H1 (cell line): ENCODE measurements at regions not wholly inside any gene's neighbourhood (a gene's known extent, or its start where the extent isn't known, plus 50 kb on each side); places are given as distances from the start of the nearest gene placed in this dataset.

Experiments used
- CTCF ChIA-PET: fragments of 300-600 bp; sonication (Branson Sonifier 250); formaldehyde crosslinking; loops from one replicate; lab custom pipeline; 2021; ENCODE audit not compliant: partially characterized antibody; lab: Charles Lee
- POLR2A ChIA-PET: fragments of 300-600 bp; sonication (Branson Sonifier 250); formaldehyde crosslinking; loops from one replicate; lab custom pipeline; 2021; ENCODE audit warnings: inconsistent platforms; ENCODE audit not compliant: partially characterized antibody; lab: Charles Lee
- DNase-seq, 2 experiments: peaks; one replicate each; pipeline versions ENCODE4 v3.0.0 to v3.0.0-alpha.2; 2010 to 2022; ENCODE audit warnings: low spot score in 2 of 2, low read depth in 1 of 2, mixed read lengths in 1 of 2
- FAIRE-seq: peaks from 2 replicates; lab custom pipeline; 2011; peaks lifted over from hg19 to GRCh38; lab: Jason Lieb, UNC
- H2AFZ ChIP-seq: 2 replicates; pipeline ENCODE4 v1.8.1; 2012; ENCODE audit warnings: low read length, inconsistent platforms
- H2AK5ac ChIP-seq: 2 replicates; pipeline ENCODE4 v1.6.1; 2013; ENCODE audit warnings: low read depth, low read length
- H2BK120ac ChIP-seq: replicated peaks from 2 replicates; pipeline ENCODE3; 2013; ENCODE audit warnings: low read depth, low read length, inconsistent platforms
- H2BK12ac ChIP-seq: 2 replicates; pipeline ENCODE4 v1.6.1; 2013; ENCODE audit warnings: low read depth, low read length
- H2BK15ac ChIP-seq: 2 replicates; pipeline ENCODE4 v1.6.1; 2013; ENCODE audit warnings: low read length
- H2BK20ac ChIP-seq: 2 replicates; pipeline ENCODE4 v1.6.1; 2013; ENCODE audit warnings: low read length
- H2BK5ac ChIP-seq: 2 replicates; pipeline ENCODE4 v1.6.1; 2013; ENCODE audit warnings: low read depth, low read length
- H3K14ac ChIP-seq: 2 replicates; pipeline ENCODE4 v1.6.1; 2013; ENCODE audit warnings: inconsistent platforms; ENCODE audit not compliant: insufficient read length
- H3K18ac ChIP-seq: 2 replicates; pipeline ENCODE4 v1.6.1; 2013; ENCODE audit warnings: low read length; ENCODE audit errors: extremely low read depth
- H3K23ac ChIP-seq: 2 replicates; pipeline ENCODE4 v1.6.1; 2013; ENCODE audit warnings: inconsistent platforms; ENCODE audit not compliant: insufficient read length
- H3K23me2 ChIP-seq: 2 replicates; pipeline ENCODE4 v1.6.1; 2013; ENCODE audit warnings: low read depth, low read length
- H3K27ac ChIP-seq: 2 replicates; pipeline ENCODE4 v1.6.1; 2011; ENCODE audit warnings: low read depth, low read length, inconsistent platforms
- H3K27me3 ChIP-seq, 4 experiments: replicated peaks in 1 of 4; 1 replicate in 1 of 4; 2 replicates in 3 of 4; pipeline versions ENCODE4 v1.6.1 to v1.8.1; 2011 to 2013; ENCODE audit warnings: low read length in 3 of 4, mild to moderate bottlenecking in 3 of 4, inconsistent platforms in 2 of 4, mixed read lengths in 2 of 4, moderate library complexity in 1 of 4; ENCODE audit not compliant: control insufficient read depth in 3 of 4, insufficient read depth in 3 of 4; ENCODE audit errors: extremely low read depth in 1 of 4
- H3K36me3 ChIP-seq, 4 experiments: 2 replicates each; pipeline versions ENCODE4 v1.6.1 to v1.8.1; 2011 to 2013; ENCODE audit warnings: mild to moderate bottlenecking in 4 of 4, low read length in 3 of 4, moderate library complexity in 2 of 4, control low read depth in 1 of 4, inconsistent platforms in 1 of 4; ENCODE audit not compliant: insufficient read depth in 4 of 4, control insufficient read depth in 2 of 4
- H3K4ac ChIP-seq: replicated peaks from 2 replicates; pipeline ENCODE3; 2013; ENCODE audit warnings: low read length, low read depth, mixed read lengths, inconsistent platforms; ENCODE audit not compliant: insufficient read length
- H3K4me1 ChIP-seq, 4 experiments: replicated peaks in 1 of 4; 1 replicate in 1 of 4; 2 replicates in 3 of 4; pipeline versions ENCODE4 v1.6.1 to v1.8.1; 2011 to 2013; ENCODE audit warnings: low read length in 3 of 4, inconsistent platforms in 2 of 4, mixed read lengths in 1 of 4; ENCODE audit not compliant: insufficient read depth in 4 of 4, control insufficient read depth in 3 of 4
- H3K4me2 ChIP-seq, 2 experiments: 2 replicates each; pipeline versions ENCODE4 v1.6.1 to v1.8.1; 2011 to 2013; ENCODE audit warnings: low read depth in 2 of 2, low read length in 2 of 2, control low read depth in 1 of 2, inconsistent platforms in 1 of 2, mild to moderate bottlenecking in 1 of 2; ENCODE audit not compliant: insufficient read depth in 1 of 2
- H3K4me3 ChIP-seq, 4 experiments: fragments of 200-600, 300-600 bp in 1 of 4; sonication (generic), shearing (Covaris generic), sonication (Bioruptor Twin) in 1 of 4; 2 replicates each; pipeline versions ENCODE4 v1.5.1 to v1.8.1; 2011 to 2016; ENCODE audit warnings: low read length in 4 of 4, low read depth in 3 of 4, control low read depth in 2 of 4, inconsistent platforms in 2 of 4, mild to moderate bottlenecking in 2 of 4, mixed read lengths in 1 of 4, moderate library complexity in 1 of 4; ENCODE audit not compliant: insufficient read depth in 2 of 4; ENCODE audit errors: extremely low read depth in 1 of 4
- H3K56ac ChIP-seq: replicated peaks from 2 replicates; pipeline ENCODE3; 2013; ENCODE audit warnings: low read depth, mild to moderate bottlenecking, mixed read lengths, low read length, inconsistent platforms; ENCODE audit not compliant: insufficient read length
- H3K79me1 ChIP-seq: 2 replicates; pipeline ENCODE4 v1.6.1; 2013; ENCODE audit warnings: low read depth, low read length, control low read depth
- H3K79me2 ChIP-seq, 2 experiments: 2 replicates each; pipeline versions ENCODE4 v1.6.1 to v1.8.1; 2012 to 2013; ENCODE audit warnings: low read length in 2 of 2, mild to moderate bottlenecking in 2 of 2, inconsistent platforms in 1 of 2; ENCODE audit not compliant: insufficient read depth in 2 of 2, control insufficient read depth in 1 of 2
- H3K9ac ChIP-seq, 4 experiments: replicated peaks in 1 of 4; 1 replicate in 1 of 4; 2 replicates in 3 of 4; pipeline versions ENCODE4 v1.6.1 to v1.8.1; 2011 to 2013; ENCODE audit warnings: low read depth in 3 of 4, low read length in 3 of 4, control low read depth in 2 of 4, mild to moderate bottlenecking in 2 of 4, moderate library complexity in 2 of 4, inconsistent platforms in 1 of 4; ENCODE audit errors: extremely low read depth in 1 of 4
- H3K9me3 ChIP-seq, 2 experiments: 2 replicates each; pipeline versions ENCODE4 v1.6.1 to v1.8.1; 2012 to 2013; ENCODE audit warnings: mild to moderate bottlenecking in 2 of 2, moderate library complexity in 2 of 2, control low read depth in 1 of 2, inconsistent platforms in 1 of 2, low read depth in 1 of 2, low read length in 1 of 2, mixed read lengths in 1 of 2; ENCODE audit not compliant: insufficient read depth in 2 of 2
- H4K20me1 ChIP-seq, 2 experiments: replicated peaks in 1 of 2; 2 replicates each; pipeline versions ENCODE3 to v1.8.1; 2011 to 2013; ENCODE audit warnings: inconsistent platforms in 2 of 2, low read length in 2 of 2, mild to moderate bottlenecking in 1 of 2; ENCODE audit not compliant: insufficient read depth in 2 of 2, control insufficient read depth in 1 of 2
- H4K5ac ChIP-seq: 2 replicates; pipeline ENCODE4 v1.6.1; 2013; ENCODE audit warnings: low read length, low read depth, mixed read lengths, inconsistent platforms; ENCODE audit not compliant: insufficient read length
- H4K8ac ChIP-seq: 2 replicates; pipeline ENCODE4 v1.8.0; 2013; ENCODE audit warnings: mild to moderate bottlenecking, moderate library complexity, low read length, inconsistent platforms; ENCODE audit not compliant: insufficient read depth; ENCODE audit errors: extremely low read depth
- H4K91ac ChIP-seq: replicated peaks from 2 replicates; pipeline ENCODE3; 2013; ENCODE audit warnings: low read length, mixed read lengths, inconsistent platforms; ENCODE audit not compliant: insufficient read length
- BCL11A ChIP-seq, 2 experiments: IDR thresholded peaks; one replicate each; pipeline ENCODE4 v1.6.1; 2011; ENCODE audit warnings: low read depth in 2 of 2, low read length in 2 of 2, mild to moderate bottlenecking in 2 of 2
- CEBPB ChIP-seq: IDR thresholded peaks from 2 replicates; pipeline ENCODE4 v1.6.1; 2012; ENCODE audit warnings: low read depth, low read length
- FOSL1 ChIP-seq: IDR thresholded peaks from 2 replicates; pipeline ENCODE4 v1.6.1; 2011; ENCODE audit warnings: mild to moderate bottlenecking, low read depth, low read length, moderate library complexity; ENCODE audit not compliant: insufficient read depth
- HDAC6 ChIP-seq: IDR thresholded peaks from one replicate; pipeline ENCODE4 v1.7.1; 2012; ENCODE audit warnings: low read depth, mild to moderate bottlenecking, inconsistent platforms, low read length, moderate library complexity
- PHF8 ChIP-seq: fragments of 200-600 bp; sonication (generic); conservative IDR thresholded peaks from 2 replicates; pipeline ENCODE4 v1.7.1; 2012; ENCODE audit warnings: low read depth, mild to moderate bottlenecking, inconsistent platforms, low read length, moderate library complexity
- POLR2A ChIP-seq, 2 experiments: IDR thresholded peaks; 1 replicate in 1 of 2; 2 replicates in 1 of 2; pipeline ENCODE4 v1.6.1; 2011; ENCODE audit warnings: low read depth in 2 of 2, low read length in 2 of 2, mild to moderate bottlenecking in 2 of 2; ENCODE audit errors: control extremely low read depth in 1 of 2
- POLR2AphosphoS5 ChIP-seq: IDR thresholded peaks from 2 replicates; pipeline ENCODE4 v1.6.1; 2011; ENCODE audit warnings: low read depth, low read length
- RNF2 ChIP-seq: fragments of 200-900, 300-1000 bp; sonication (generic); IDR thresholded peaks from 2 replicates; pipeline ENCODE4 v1.7.1; 2016; ENCODE audit warnings: borderline replicate concordance, low read depth, mild to moderate bottlenecking, antibody characterized with exemption, low read length; ENCODE audit not compliant: poor library complexity, severe bottlenecking; ENCODE audit errors: missing control alignments
- SUZ12 ChIP-seq: fragments of 200-600 bp; sonication (generic); IDR thresholded peaks from 2 replicates; pipeline ENCODE4 v1.6.1; 2012; ENCODE audit warnings: mild to moderate bottlenecking, inconsistent platforms, low read length, moderate library complexity, mixed read lengths
- TAF7 ChIP-seq: optimal IDR thresholded peaks from 2 replicates; pipeline ENCODE3; 2011; ENCODE audit warnings: low read depth, mild to moderate bottlenecking, inconsistent platforms, low read length, moderate library complexity, borderline replicate concordance
- TEAD4 ChIP-seq: IDR thresholded peaks from 2 replicates; pipeline ENCODE4 v1.6.1; 2012; ENCODE audit warnings: low read depth, low read length, inconsistent platforms, mixed read lengths
- WGBS, 2 experiments: shearing (Covaris generic) in 1 of 2; methylation state at CpG; one replicate each; pipeline versions ENCODE4 v1.1.6 to v1.1.7; 2013 to 2015; ENCODE audit warnings: low lambda C conversion rate in 2 of 2, mixed read lengths in 2 of 2, inconsistent platforms in 1 of 2, low coverage in 1 of 2, missing lambda C conversion rate in 1 of 2; ENCODE audit not compliant: insufficient replicate concordance in 2 of 2, insufficient coverage in 1 of 2, insufficient read length in 1 of 2; ENCODE audit errors: extremely low coverage in 1 of 2, missing lambda C conversion rate in 1 of 2; 5-methylcytosine and 5-hydroxymethylcytosine counted together

- no peak overlapping the region for H2BK120ac ChIP-seq
- no peak overlapping the region for H3K4me3 ChIP-seq
- no peak overlapping the region for H4K5ac ChIP-seq
- no peaks in the 10 kb centered on the region for H3K4me1 ChIP-seq
- no peak overlapping the region for H2BK15ac ChIP-seq
- WGBS, 2 experiments: 93% methylated on average over 1 of the region's 1 CpG; no CpG with 5 or more reads in 1 of the 2 experiments
- TF ChIP-seq RNF2 (no peak), POLR2AphosphoS5 (no peak), TEAD4 (no peak), FOSL1 (no peak), SUZ12 (no peak), PHF8 (no peak), POLR2A (IDR thresholded peaks at IDR 0.05; ENCODE audit: control extremely low read depth in 1 of 2, low read depth in 2 of 2, low read length in 2 of 2) (no peak), TAF7 (no peak), HDAC6 (no peak), BCL11A (IDR thresholded peaks at IDR 0.05; ENCODE audit: low read depth in 2 of 2, low read length in 2 of 2) (no peak), CEBPB (no peak)
- CTCF ChIA-PET: no interaction called here
- POLR2A ChIA-PET: no interaction called here
- H3K4me2 ChIP-seq: no peak overlapping the region
- no peak overlapping the region for H4K8ac ChIP-seq
- H3K79me1 ChIP-seq: no peaks in the 10 kb centered on the region
- FAIRE-seq: no peak
- no peak overlapping the region for H2BK20ac ChIP-seq
- H3K23me2 ChIP-seq: no peaks in the 10 kb centered on the region
- H3K9me3 ChIP-seq: no peaks in the 10 kb centered on the region
- H3K18ac ChIP-seq: no peak overlapping the region
- no peak overlapping the region for H3K9ac ChIP-seq
- H3K4ac ChIP-seq: no peak overlapping the region
- H3K56ac ChIP-seq: no peak overlapping the region
- no peak overlapping the region for H2AK5ac ChIP-seq
- H3K14ac ChIP-seq: no peak overlapping the region
- H2BK12ac ChIP-seq: no peak overlapping the region
- H3K27ac ChIP-seq: no peak overlapping the region
- H3K23ac ChIP-seq: no peak overlapping the region
- DNase-seq: no peak
- no peaks in the 10 kb centered on the region for H3K79me2 ChIP-seq
- no peak overlapping the region for H2AFZ ChIP-seq
- no peaks in the 10 kb centered on the region for H3K27me3 ChIP-seq
- no peaks in the 10 kb centered on the region for H4K20me1 ChIP-seq
- no peak overlapping the region for H4K91ac ChIP-seq
- H3K36me3 ChIP-seq: no peaks in the 10 kb centered on the region
- no peak overlapping the region for H2BK5ac ChIP-seq
Measured at GRCh38 chr3:80238606-80239005, 470.8 kb upstream of the ROBO1 start.
